SK-N-SH (cell line): ENCODE measurements at regions not wholly inside any gene's neighbourhood (a gene's known extent, or its start where the extent isn't known, plus 50 kb on each side); places are given as distances from the start of the nearest gene placed in this dataset.

Source experiments
- FOXJ3 ChIP-seq: sonication (generic); formaldehyde crosslinking; IDR thresholded peaks from 2 replicates; pipeline ENCODE4 v1.5.1; 2020; ENCODE audit warnings: mild to moderate bottlenecking, missing genetic modification reagents
- RAD21 ChIP-seq: IDR thresholded peaks from 2 replicates; pipeline ENCODE4 v1.6.1; 2012; ENCODE audit warnings: mild to moderate bottlenecking, low read length
- SIN3A ChIP-seq: IDR thresholded peaks from 2 replicates; pipeline ENCODE4 v1.6.1; 2012; ENCODE audit warnings: low read depth, mild to moderate bottlenecking, low read length, moderate library complexity, borderline replicate concordance
- TF ChIP-seq, protein P1 (sequence below): fragments of 150-350 bp; IDR thresholded peaks from 2 replicates; pipeline ENCODE4 v1.6.1; 2017; ENCODE audit warnings: antibody characterized with exemption, low read length, low read depth, borderline replicate concordance

DNA sequence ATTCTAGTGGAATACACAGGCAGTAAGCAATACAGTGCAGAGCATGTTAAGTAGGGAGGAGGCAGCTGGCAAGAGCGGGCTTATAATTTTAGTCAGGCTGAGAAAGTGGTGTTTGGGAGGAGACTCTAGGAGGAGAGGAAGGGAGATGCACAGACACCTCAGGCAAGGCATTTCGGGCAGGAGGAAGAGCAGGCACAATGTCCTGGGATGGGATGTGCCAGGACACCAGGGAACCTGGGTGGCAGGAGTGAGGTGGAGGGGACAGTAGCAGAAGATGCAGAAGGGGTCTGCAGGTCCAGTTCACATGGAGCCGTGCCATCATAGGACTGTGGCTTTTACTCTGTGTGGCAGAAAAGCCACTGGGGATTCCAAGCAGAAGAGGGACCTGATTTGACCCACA, 143.7 kb upstream of the FSTL4 start:
- TF ChIP-seq, protein P1, sequence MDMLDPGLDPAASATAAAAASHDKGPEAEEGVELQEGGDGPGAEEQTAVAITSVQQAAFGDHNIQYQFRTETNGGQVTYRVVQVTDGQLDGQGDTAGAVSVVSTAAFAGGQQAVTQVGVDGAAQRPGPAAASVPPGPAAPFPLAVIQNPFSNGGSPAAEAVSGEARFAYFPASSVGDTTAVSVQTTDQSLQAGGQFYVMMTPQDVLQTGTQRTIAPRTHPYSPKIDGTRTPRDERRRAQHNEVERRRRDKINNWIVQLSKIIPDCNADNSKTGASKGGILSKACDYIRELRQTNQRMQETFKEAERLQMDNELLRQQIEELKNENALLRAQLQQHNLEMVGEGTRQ: no peak
- TF ChIP-seq FOXJ3 (CRISPR knock-in tag) (no peak), SIN3A (no peak), RAD21 (no peak)
